ENCODE measurements at regions not wholly inside any gene's neighbourhood (a gene's known extent, or its start where the extent isn't known, plus 50 kb on each side); places are given as distances from the start of the nearest gene placed in this dataset.

GRCh38 chr6:105744815-105745214 lies 341.3 kb upstream of the PRDM1 start:
- no peak for TF ChIP-seq CTCF (IDR thresholded peaks at IDR 0.05)
- ATAC-seq (ENCODE audit: low FRiP score) (no peak), DNase-seq (ENCODE audit: low spot score) (no peak)

GRCh38 chr6:105740946-105741645 lies 338.2 kb upstream of the PREP start:
- no peak for ATAC-seq (ENCODE audit: low FRiP score)
- TF ChIP-seq CTCF (IDR thresholded peaks at IDR 0.05), result no peak
- DNase-seq (ENCODE audit: low spot score), result no peak

- ATAC-seq (ENCODE audit: low FRiP score) (no peak), DNase-seq (ENCODE audit: low spot score) (no peak)
- no peak for TF ChIP-seq CTCF (IDR thresholded peaks at IDR 0.05)
Measured at GRCh38 chr6:105739764-105740163, 336.9 kb upstream of the PREP start.

- ATAC-seq (ENCODE audit: low FRiP score) (no peak), DNase-seq (ENCODE audit: low spot score) (no peak)
- no peak for TF ChIP-seq CTCF (IDR thresholded peaks at IDR 0.05)
Measured at GRCh38 chr6:105733556-105734162, 330.8 kb upstream of the PREP start.

GRCh38 chr6:105728995-105729394 lies 326.1 kb upstream of the PREP start:
- DNase-seq (ENCODE audit: low spot score) (no peak), ATAC-seq (ENCODE audit: low FRiP score) (no peak)
- no peak for TF ChIP-seq CTCF (IDR thresholded peaks at IDR 0.05)

GRCh38 chr6:105726902-105727655 lies 324.2 kb upstream of the PREP start:
- ATAC-seq (ENCODE audit: low FRiP score) (no peak), DNase-seq (ENCODE audit: low spot score) (no peak)
- no peak for TF ChIP-seq CTCF (IDR thresholded peaks at IDR 0.05)

Data from omental fat pad (tissue), 3 donors.